Hematopoietic multipotent progenitor cell (in vitro differentiated cells): ENCODE measurements at regions not wholly inside any gene's neighbourhood (a gene's known extent, or its start where the extent isn't known, plus 50 kb on each side); places are given as distances from the start of the nearest gene placed in this dataset.

Experiments used
- DNase-seq, 3 donors: peaks; one replicate each; pipeline ENCODE4 v3.0.0-alpha.2; 2011 to 2015; ENCODE audit warnings: low read depth in 2 of 3, low spot score in 2 of 3

GRCh38 chr20:40416274-40416673 lies 272.8 kb downstream of the MAFB start:
- no peak for DNase-seq

- DNase-seq, result no peak
Measured at GRCh38 chr20:40414843-40415615, 274.0 kb downstream of the MAFB start.

- DNase-seq, result no peak
Measured at GRCh38 chr20:40410028-40410427, 279.0 kb downstream of the MAFB start.

GRCh38 chr20:40397467-40397866 lies 291.6 kb downstream of the MAFB start:
- no peak for DNase-seq

GRCh38 chr20:40393197-40394079 lies 295.6 kb downstream of the MAFB start:
- DNase-seq, result no peak

- DNase-seq, result no peak
Measured at GRCh38 chr20:40390654-40391053, 298.4 kb downstream of the MAFB start.

- no peak for DNase-seq
Measured at GRCh38 chr20:40370800-40371199, 318.2 kb downstream of the MAFB start.

- DNase-seq, result no peak
Measured at GRCh38 chr20:40368876-40369275, 320.2 kb downstream of the MAFB start.

- no peak for DNase-seq
Measured at GRCh38 chr20:40361916-40362315, 327.1 kb downstream of the MAFB start.

- DNase-seq, result no peak
Measured at GRCh38 chr20:40359131-40359912, 329.7 kb downstream of the MAFB start.

GRCh38 chr20:40354880-40355279 lies 334.2 kb downstream of the MAFB start:
- DNase-seq, result no peak

- no peak for DNase-seq
Measured at GRCh38 chr20:40343390-40343789, 345.6 kb downstream of the MAFB start.

- no peak for DNase-seq
Measured at GRCh38 chr20:40341561-40341960, 347.5 kb downstream of the MAFB start.

GRCh38 chr20:40339661-40340449 lies 349.2 kb downstream of the MAFB start:
- DNase-seq, result peak in 2 of 3 donors; percentile 1 to 2

- no peak for DNase-seq
Measured at GRCh38 chr20:40336533-40336932, 352.5 kb downstream of the MAFB start.

GRCh38 chr20:40335901-40336351 lies 353.1 kb downstream of the MAFB start:
- DNase-seq, result no peak

- DNase-seq, result no peak
Measured at GRCh38 chr20:40335437-40335836, 353.6 kb downstream of the MAFB start.

- DNase-seq, result no peak
Measured at GRCh38 chr20:40333591-40333990, 355.4 kb downstream of the MAFB start.

GRCh38 chr20:40331807-40332560 lies 357.1 kb downstream of the MAFB start:
- DNase-seq, result no peak
